B cell (primary cell): ENCODE measurements at regions not wholly inside any gene's neighbourhood (a gene's known extent, or its start where the extent isn't known, plus 50 kb on each side); places are given as distances from the start of the nearest gene placed in this dataset.

Source experiments
- EZH2 ChIP-seq: IDR thresholded peaks from 2 replicates; pipeline ENCODE4 v1.6.1; 2012; ENCODE audit warnings: borderline replicate concordance, low read depth, mild to moderate bottlenecking, moderate library complexity, low read length; ENCODE audit not compliant: insufficient read depth, poor library complexity, severe bottlenecking
- TF ChIP-seq, protein P1 (sequence below): fragments of 200-600 bp; IDR thresholded peaks from one replicate; pipeline ENCODE4 v1.8.0; 2022; ENCODE audit warnings: antibody characterized with exemption, mild to moderate bottlenecking

DNA sequence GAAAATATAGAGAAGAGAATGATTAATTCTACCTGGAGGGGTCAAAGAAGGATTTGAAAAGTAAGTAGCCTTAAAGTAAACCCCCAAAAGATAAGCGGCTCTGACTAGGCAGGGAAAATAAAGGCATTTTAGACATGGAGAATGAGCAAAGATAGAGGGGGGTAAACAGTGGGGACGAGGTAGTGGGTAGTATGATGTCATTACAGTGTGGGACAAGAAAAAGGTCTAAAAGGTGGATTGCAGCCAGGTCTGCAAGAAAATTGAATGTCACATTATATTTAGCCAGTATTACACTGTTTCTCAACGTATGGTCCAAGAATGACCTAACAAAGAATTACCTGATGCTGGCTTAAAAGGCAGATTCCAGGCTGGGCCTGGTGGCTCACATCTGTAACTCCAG, 55.8 kb upstream of the CIT start:
- TF ChIP-seq, protein P1, sequence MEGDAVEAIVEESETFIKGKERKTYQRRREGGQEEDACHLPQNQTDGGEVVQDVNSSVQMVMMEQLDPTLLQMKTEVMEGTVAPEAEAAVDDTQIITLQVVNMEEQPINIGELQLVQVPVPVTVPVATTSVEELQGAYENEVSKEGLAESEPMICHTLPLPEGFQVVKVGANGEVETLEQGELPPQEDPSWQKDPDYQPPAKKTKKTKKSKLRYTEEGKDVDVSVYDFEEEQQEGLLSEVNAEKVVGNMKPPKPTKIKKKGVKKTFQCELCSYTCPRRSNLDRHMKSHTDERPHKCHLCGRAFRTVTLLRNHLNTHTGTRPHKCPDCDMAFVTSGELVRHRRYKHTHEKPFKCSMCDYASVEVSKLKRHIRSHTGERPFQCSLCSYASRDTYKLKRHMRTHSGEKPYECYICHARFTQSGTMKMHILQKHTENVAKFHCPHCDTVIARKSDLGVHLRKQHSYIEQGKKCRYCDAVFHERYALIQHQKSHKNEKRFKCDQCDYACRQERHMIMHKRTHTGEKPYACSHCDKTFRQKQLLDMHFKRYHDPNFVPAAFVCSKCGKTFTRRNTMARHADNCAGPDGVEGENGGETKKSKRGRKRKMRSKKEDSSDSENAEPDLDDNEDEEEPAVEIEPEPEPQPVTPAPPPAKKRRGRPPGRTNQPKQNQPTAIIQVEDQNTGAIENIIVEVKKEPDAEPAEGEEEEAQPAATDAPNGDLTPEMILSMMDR, result no peak
- TF ChIP-seq EZH2, result no peak
